ENCODE measurements at regions not wholly inside any gene's neighbourhood (a gene's known extent, or its start where the extent isn't known, plus 50 kb on each side); places are given as distances from the start of the nearest gene placed in this dataset.
"Not testable (repeated sequence)": the region's sequence is repeated elsewhere in the genome, so short reads cannot be mapped to it uniquely, and the experiment has no call there.

DNA sequence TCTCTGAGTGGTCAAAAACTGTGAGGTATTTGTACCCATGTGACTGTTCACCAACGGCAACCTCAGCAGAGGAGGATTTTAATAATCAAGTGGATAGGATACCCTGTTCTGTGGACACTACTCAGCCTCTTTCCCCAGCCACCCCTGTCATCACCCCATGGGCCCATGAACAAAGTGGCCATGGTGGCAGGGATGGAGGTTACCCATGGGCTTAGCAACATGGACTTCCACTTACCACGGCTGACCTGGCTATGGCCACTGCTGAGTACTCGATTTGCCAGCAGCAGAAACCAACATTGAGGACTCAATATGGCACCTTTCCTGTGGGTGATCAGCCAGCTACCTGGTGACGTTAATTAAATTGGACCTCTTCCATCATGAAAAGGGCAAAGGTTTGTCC is 1782.7 kb downstream of the PLA2G4A start:
- no peak for DNase-seq (ENCODE audit: low spot score)

- no peak for DNase-seq (ENCODE audit: low spot score)
Observed at GRCh38 chr1:188615321-188615720, 1786.6 kb downstream of the PLA2G4A start.

- no peak for DNase-seq (ENCODE audit: low spot score)
Observed at GRCh38 chr1:188620236-188620635, 1791.5 kb downstream of the PLA2G4A start.

- DNase-seq (ENCODE audit: low spot score), result no peak
Observed at GRCh38 chr1:188641566-188642211, 1812.9 kb downstream of the PLA2G4A start.

DNA sequence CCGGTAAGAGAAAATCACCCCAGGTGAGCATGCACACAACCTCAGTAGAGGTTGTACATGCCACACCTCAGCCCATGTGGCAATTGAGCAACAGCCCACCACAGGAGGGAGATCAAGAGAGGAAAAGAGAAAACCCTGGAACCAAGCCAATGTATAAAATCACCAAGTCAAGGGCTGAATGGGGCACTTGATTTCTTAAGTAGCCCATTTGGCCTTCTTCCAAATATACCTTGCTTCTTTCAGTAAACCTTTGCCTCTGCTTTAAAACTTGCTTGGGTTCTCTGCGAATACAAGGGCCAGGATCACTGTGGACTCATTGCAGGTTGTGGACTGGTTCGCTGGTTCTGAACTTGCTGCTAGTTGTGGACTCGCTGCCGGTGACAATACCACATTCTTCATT is 1814.0 kb downstream of the PLA2G4A start:
- no peak for DNase-seq (ENCODE audit: low spot score)

GRCh38 chr1:188652678-188653077 is 1823.9 kb downstream of the PLA2G4A start:
- DNase-seq (ENCODE audit: low spot score), result no peak

DNA sequence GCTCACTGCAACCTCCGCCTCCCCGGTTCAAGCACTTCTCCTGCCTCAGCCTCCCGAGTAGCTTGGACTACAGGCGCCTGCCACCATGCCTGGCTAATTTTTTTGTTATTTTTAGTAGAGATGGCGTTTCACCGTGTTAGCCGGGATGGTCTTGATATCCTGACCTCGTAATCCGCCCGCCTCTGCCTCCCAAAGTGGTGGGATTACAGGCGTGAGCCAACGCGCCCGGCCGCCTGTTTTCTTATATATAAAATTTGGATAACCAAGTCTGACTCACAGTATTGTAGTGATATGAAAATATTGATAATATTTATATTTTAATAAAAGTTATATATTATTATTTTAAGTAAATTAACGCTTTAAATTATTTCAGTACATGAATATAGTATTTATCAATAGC is 1821.7 kb downstream of the BRINP3 start:
- not testable (repeated sequence) for DNase-seq (ENCODE audit: low spot score)

GRCh38 chr1:188660572-188660971 is 1817.1 kb downstream of the BRINP3 start:
- DNase-seq (ENCODE audit: low spot score), result no peak

GRCh38 chr1:188665477-188665876 is 1812.2 kb downstream of the BRINP3 start:
- no peak for DNase-seq (ENCODE audit: low spot score)

DNA sequence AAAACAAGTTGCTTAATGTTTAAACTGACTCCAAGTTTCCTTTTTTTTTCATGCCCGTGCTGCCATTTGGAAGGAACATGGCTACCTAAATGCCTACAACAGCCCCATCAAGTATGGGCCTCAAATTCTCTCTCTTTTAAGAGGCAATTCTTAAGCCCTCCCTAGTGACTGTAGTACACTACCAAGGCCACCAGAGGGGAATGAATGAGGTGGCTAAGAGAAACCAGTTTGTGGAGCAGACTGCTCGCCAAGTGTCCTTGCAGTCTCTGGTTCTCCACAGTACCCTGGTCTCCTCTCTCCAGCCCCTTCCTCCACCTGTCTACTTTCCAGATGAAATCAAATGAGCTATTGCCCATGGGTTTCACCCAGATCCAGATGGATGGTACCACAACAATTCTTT is 1809.6 kb downstream of the BRINP3 start:
- DNase-seq (ENCODE audit: low spot score), result no peak

GRCh38 chr1:188669728-188670382 is 1807.8 kb downstream of the BRINP3 start:
- DNase-seq (ENCODE audit: low spot score), result no peak

GRCh38 chr1:188670837-188671236 is 1806.8 kb downstream of the BRINP3 start:
- no peak for DNase-seq (ENCODE audit: low spot score)

DNA sequence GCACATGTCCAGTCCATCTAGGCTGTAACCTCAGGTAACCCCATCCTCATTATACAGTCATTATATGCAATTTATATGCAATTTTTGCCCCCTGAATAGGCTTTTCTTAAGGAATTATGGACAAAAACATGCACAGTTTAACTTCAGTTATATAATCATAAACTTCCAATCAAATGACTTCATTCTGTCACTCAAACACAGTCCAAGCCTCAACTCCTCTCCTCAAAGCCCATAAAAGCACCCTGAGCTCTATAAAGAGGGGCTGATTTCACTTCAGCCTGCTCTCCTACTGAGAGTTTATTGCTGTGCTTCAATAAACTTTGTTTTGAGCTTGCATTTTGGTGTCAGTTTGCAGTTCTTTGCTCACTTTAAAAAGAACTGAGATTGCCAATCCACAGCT is 1805.5 kb downstream of the BRINP3 start:
- no peak for DNase-seq (ENCODE audit: low spot score)

DNA sequence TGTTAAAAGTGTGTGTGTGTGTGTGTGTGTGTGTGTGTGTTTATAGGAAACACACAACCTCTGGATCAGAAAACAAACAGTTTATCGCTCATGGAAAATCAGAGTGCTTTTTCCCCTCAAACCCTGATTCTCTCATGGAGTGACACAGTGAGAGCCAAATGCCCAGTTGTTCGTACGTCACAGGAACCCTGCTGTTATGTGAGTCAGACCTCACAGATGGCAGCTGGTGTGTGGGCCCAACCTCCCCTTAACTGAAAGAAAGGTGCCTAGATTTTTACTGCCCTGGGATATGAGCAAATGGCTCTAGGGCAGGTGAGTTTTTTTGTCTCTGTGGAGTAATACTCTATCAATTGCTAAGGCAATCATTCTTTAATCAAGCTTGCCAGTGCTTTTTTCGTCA is 1788.1 kb downstream of the BRINP3 start:
- DNase-seq (ENCODE audit: low spot score), result no peak

DNA sequence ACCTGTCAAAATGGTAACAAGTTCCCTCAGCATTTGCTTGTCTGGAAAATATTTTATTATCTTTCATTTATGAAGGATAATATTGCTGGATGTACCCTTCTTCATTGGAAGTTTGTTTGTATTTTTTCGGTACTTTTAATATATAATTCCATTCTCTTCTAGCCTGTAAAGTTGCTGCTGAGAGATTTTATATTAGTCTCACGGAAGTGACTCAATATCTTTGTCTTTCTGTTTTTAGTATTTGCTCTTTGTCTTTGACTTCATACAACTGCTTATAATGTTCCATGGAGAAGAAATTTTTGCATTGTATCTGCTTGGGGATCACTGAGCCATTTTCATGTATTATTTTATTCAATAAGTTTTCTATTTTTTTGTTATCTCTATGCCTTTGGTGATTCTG is 1777.5 kb downstream of the BRINP3 start:
- DNase-seq (ENCODE audit: low spot score), result no peak

GRCh38 chr1:188706742-188707141 is 1770.9 kb downstream of the BRINP3 start:
- DNase-seq (ENCODE audit: low spot score), result no peak

GRCh38 chr1:188708795-188709535 is 1768.7 kb downstream of the BRINP3 start:
- DNase-seq (ENCODE audit: low spot score), result no peak

DNA sequence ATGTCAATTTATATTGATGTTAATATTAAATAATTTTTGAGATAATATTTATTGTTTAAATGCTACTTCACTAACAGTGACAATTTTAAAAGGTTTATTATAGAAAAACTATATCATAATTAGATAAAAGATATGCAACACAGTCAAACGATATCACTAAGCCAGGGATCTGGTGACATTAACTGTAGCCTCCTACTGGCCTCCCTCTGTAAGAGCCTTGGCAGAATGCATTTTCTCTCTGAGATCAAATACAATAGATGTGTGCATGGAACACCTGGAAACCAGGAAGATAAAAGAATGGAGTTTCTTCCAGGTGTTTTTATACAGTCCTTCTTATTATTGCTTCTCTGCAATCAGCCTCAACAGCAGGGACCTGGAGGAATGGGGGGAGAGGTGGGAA is 1762.1 kb downstream of the BRINP3 start:
- no peak for DNase-seq (ENCODE audit: low spot score)

DNA sequence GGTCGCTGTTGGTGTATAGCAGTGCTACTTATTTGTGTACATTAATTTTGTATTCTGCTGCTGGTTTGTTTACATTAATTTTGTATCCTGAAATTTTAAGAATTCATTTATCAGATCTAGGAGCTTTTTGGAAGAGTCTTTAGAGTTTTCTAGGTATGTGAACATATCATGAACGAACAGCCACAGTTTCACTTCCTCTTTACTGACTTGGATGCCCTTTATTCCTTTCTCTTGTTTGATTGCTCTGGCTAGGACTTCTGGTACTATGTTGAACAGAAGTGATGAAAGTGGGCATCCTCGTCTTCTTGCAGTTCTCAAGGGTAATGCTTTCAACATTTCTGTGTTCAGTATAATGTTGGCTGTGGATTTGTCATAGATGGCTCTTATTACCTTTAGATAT is 1757.9 kb downstream of the BRINP3 start:
- no peak for DNase-seq (ENCODE audit: low spot score)

DNA sequence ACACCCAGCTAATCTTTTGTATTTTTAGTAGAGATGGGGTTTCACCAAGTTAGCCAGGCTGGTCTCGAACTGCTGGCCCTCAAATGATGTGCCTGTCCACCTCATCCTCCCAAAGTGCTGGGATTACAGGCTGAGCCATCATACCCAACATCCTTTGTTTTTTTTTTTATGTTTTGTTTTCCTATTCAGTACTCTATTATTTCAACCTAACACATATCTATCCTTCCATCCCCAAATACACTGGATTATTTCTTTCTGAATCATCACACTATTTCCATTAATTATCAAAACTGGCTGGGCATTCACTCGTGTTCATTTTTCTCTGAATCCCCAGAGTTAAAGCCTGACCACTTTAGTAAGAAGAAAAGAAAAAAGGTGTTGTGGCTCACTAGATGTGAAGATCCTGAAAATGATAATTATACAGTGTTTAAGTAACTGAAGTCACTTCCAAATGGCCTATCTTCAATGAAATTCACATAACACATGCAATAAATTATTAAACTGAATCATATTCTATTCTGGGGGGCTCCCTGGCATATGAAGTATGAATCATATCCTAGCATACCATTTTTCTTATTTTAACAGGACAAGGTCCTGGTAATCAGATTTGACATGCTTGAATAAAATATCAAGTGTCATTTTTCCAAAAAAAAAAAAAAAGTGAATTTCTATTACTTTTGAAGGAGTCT is 1754.2 kb downstream of the BRINP3 start:
- DNase-seq (ENCODE audit: low spot score), result no peak

- no peak for DNase-seq (ENCODE audit: low spot score)
Observed at GRCh38 chr1:188729039-188729438, 1748.6 kb downstream of the BRINP3 start.

GRCh38 chr1:188735567-188735966 is 1742.1 kb downstream of the BRINP3 start:
- no peak for DNase-seq (ENCODE audit: low spot score)

DNA sequence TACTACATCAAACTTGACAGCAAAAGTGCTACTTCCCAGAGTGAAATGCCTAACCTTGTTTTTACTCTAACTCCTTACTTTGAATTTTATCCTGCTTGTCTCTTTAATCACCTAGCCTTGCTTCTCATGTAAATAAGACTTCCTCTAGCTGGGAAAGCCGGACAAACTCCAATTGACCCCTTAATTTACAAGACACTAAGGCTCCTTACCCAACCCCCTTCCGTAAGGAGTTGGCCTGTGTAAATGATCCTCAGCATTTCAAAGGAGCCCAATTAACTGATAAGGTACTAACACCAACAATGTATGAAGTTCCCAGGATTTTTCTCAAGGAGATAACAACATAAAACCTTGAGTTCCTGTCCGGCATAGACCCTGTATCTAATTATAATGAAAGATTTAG is 1728.4 kb downstream of the BRINP3 start:
- not testable (repeated sequence) for DNase-seq (ENCODE audit: low spot score)
